ENCODE measurements at regions not wholly inside any gene's neighbourhood (a gene's known extent, or its start where the extent isn't known, plus 50 kb on each side); places are given as distances from the start of the nearest gene placed in this dataset.

DNA sequence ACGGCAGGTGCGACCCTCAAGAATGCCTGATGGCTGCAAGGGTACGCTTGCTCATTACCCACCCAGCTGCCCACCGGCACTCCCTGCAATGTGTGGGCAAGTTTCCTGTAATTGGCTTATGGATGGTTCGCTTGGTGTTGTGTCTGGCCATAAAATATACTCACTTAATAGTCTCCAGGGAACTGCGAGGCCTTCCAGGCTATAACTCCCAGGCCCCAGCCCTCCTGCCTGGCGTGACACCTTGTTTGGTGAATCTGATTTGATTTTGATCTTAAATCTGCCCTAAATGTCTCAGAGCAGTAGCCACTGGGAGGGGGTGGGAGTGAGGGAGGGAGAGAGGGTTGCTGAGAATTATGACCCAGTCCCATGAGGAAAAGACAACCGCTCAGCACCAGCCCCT is 572.2 kb downstream of the BUD13 start:
- H3K27me3 Mint-ChIP-seq, result peaks cover 7% of the 10 kb centered on the region
- H3K4me3 Mint-ChIP-seq, result no peak overlapping the region
- no peaks in the 10 kb centered on the region for H3K36me3 Mint-ChIP-seq
- H3K27ac Mint-ChIP-seq, result no peak overlapping the region
- peaks cover 23% of the 10 kb centered on the region for H3K4me1 Mint-ChIP-seq (ENCODE audit: unreplicated experiment)
- no peak for DNase-seq (ENCODE audit: extremely low spot score, unreplicated experiment)
- H3K9me3 Mint-ChIP-seq, result no peaks in the 10 kb centered on the region
- TF ChIP-seq, protein P1, sequence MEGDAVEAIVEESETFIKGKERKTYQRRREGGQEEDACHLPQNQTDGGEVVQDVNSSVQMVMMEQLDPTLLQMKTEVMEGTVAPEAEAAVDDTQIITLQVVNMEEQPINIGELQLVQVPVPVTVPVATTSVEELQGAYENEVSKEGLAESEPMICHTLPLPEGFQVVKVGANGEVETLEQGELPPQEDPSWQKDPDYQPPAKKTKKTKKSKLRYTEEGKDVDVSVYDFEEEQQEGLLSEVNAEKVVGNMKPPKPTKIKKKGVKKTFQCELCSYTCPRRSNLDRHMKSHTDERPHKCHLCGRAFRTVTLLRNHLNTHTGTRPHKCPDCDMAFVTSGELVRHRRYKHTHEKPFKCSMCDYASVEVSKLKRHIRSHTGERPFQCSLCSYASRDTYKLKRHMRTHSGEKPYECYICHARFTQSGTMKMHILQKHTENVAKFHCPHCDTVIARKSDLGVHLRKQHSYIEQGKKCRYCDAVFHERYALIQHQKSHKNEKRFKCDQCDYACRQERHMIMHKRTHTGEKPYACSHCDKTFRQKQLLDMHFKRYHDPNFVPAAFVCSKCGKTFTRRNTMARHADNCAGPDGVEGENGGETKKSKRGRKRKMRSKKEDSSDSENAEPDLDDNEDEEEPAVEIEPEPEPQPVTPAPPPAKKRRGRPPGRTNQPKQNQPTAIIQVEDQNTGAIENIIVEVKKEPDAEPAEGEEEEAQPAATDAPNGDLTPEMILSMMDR (conservative IDR thresholded peaks at IDR 0.05), result no peak

DNA sequence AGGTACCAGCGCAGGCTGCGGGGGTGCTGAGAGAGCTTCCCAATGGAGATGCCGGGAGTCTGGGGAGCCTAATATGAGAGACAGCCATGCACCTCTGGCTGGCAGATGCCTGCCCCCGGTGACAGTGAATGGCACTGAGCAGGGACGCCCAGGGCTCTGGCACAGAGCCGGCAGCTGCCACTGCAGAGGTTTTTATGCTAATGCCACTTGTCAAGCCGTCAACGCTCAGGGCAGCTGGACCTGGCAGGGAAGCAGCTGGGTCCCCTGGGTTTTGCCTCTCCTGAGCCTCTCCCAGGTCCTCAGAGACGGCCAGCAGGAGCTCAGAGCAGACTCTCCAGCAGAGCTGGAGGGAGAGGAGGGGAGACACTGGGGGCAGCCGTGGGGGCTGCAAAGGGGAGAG is 573.6 kb downstream of the BUD13 start:
- peaks cover 31% of the 10 kb centered on the region for H3K4me1 Mint-ChIP-seq (ENCODE audit: unreplicated experiment)
- H3K9me3 Mint-ChIP-seq, result no peaks in the 10 kb centered on the region
- no peaks in the 10 kb centered on the region for H3K36me3 Mint-ChIP-seq
- TF ChIP-seq, protein P1 (conservative IDR thresholded peaks at IDR 0.05), result no peak
- peaks cover 7% of the 10 kb centered on the region for H3K27me3 Mint-ChIP-seq
- DNase-seq (ENCODE audit: extremely low spot score, unreplicated experiment), result no peak
- no peak overlapping the region for H3K4me3 Mint-ChIP-seq
- no peak overlapping the region for H3K27ac Mint-ChIP-seq

DNA sequence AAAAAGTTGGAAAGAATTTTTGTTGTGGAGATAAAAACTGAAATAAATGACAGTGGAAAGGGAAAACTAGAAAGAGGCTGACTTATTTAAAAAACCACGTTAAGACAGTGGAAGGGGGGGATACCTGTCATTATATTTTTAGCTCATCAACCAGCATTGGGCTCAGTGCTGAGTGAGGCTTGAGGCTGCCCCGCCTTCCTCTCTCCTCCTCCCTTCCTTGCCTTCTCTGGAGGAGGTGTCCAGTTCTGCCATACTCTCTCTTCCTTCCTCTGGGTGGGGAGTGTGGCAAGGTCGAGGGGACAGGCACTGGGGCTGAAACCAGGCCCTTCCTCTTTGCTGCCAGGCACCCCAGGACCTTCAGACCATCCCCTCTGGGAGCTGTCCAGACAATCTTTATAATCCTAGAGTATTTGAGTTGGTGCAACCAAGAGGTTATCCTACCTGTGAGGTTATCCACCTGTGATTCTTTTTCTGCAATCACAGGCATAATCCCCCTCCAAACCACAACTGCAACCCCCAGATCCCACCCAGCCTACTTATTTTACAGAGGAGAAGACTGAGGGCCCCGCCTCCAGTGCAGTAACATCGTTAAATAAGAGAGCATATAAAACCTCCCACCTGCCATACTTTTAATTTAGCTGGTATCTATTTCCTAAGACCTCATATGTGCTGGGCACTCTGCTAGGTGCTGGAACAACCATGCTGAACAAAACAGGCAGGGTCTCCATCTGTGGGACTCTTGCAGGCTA is 578.5 kb downstream of the BUD13 start:
- Mint-ChIP-seq H3K36me3 (no peaks in the 10 kb centered on the region), H3K27me3 (no peaks in the 10 kb centered on the region), H3K4me1 (ENCODE audit: unreplicated experiment) (peaks cover 31% of the 10 kb centered on the region), H3K9me3 (no peaks in the 10 kb centered on the region), H3K27ac (peak overlapping the region; percentile 85), H3K4me3 (peak overlapping the region; percentile 89)
- TF ChIP-seq, protein P1 (conservative IDR thresholded peaks at IDR 0.05), result no peak
- DNase-seq (ENCODE audit: extremely low spot score, unreplicated experiment), result no peak

DNA sequence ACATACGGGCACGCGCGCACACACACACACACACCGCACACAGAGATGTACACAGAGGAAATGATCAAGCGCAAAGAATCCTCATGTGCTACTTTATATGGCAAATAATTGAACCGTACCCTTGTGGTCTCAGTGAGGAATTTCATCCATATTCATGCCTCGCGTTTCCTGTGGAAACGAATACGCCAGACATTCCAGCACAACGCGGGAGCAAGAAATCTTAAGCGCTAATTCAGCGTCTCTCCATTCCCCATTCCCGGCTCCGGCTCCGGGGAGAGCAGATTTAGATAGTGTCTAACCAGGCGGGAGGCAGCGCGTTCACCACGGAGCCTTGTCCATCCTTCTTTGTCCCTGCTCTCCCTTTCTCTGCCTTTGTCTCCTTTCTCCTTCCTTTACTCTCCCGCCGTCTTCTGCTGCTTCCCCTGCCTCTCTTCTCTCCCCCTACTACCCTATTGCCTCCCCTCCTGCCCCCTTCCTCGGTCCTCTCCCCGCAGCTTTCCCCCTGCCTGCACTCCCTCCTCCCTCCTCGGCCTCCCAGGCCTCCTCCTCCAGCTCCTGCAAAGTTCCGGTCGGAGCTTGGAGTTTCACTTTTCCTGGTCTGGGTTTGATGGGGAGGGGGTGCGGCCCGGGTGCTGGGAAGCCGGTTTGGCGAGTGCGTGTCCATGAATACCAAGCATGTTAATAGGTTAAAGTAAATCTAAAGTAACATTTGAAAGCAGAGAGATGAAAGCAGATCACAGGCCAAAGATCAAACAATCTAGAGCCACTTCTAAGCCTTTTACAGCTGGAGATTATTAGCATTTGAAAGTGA is 579.3 kb downstream of the BUD13 start:
- no peaks in the 10 kb centered on the region for H3K36me3 Mint-ChIP-seq
- H3K9me3 Mint-ChIP-seq, result no peaks in the 10 kb centered on the region
- peak overlapping the region; percentile 85 for H3K27ac Mint-ChIP-seq
- H3K4me1 Mint-ChIP-seq (ENCODE audit: unreplicated experiment), result peaks cover 33% of the 10 kb centered on the region
- DNase-seq (ENCODE audit: extremely low spot score, unreplicated experiment), result peak; percentile 80
- H3K4me3 Mint-ChIP-seq, result peak overlapping the region; percentile 89
- TF ChIP-seq, protein P1 (conservative IDR thresholded peaks at IDR 0.05), result peak; percentile 71
- H3K27me3 Mint-ChIP-seq, result no peaks in the 10 kb centered on the region

DNA sequence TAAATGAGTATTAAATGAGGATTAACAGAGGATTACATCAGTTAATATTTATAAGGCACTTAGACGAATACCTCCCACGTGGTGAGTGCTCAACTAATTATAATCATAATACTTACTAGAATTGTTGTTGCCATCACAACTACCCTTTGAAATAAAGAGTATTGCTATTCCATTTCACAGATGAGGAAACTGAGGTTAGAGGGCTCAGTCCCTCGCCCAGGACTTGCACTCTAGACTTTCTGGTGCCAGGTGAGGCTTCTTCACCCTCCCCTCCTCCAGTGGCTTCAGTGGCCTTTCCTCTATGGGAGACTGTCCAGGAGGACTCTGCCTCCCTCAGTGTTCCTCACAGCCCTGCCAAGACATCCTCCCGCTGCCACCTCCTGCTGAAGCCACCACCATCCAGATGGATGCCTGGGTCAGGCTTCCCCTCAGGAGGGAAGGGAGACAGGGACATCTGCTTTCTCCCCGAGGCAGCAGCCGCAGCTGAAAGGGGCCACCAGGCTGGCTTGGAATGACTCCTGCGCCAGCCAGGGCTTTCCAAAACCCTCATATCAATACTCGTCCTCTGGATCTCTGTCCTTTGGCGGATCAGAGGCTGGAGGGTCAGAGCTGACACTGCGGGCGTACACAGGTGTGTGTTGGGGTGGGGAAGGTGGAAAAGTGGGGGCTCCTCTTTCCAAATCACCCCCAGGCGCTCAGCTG is 580.1 kb downstream of the BUD13 start:
- no peak for DNase-seq (ENCODE audit: extremely low spot score, unreplicated experiment)

More for the DNA sequence above, 580.1 kb downstream of the BUD13 start:
- H3K4me3 Mint-ChIP-seq, result peak overlapping the region; percentile 89
- TF ChIP-seq, protein P1 (conservative IDR thresholded peaks at IDR 0.05), result no peak
- H3K9me3 Mint-ChIP-seq, result no peaks in the 10 kb centered on the region
- no peaks in the 10 kb centered on the region for H3K27me3 Mint-ChIP-seq
- H3K4me1 Mint-ChIP-seq (ENCODE audit: unreplicated experiment), result peaks cover 31% of the 10 kb centered on the region
- peak overlapping the region; percentile 85 for H3K27ac Mint-ChIP-seq
- no peaks in the 10 kb centered on the region for H3K36me3 Mint-ChIP-seq

Measured in type B pancreatic cell (in vitro differentiated cells).